WERI-Rb-1 (cell line): ENCODE measurements at regions not wholly inside any gene's neighbourhood (a gene's known extent, or its start where the extent isn't known, plus 50 kb on each side); places are given as distances from the start of the nearest gene placed in this dataset.

Experiments
- DNase-seq: peaks from one replicate; pipeline ENCODE4 v3.0.0-alpha.2; 2020
- H3K27ac ChIP-seq: fragments of 250-450 bp; sonication (Bioruptor Pico); 2 replicates; pipeline ENCODE4 v1.5.1; 2020; ENCODE audit warnings: mild to moderate bottlenecking, moderate library complexity
- H3K27me3 ChIP-seq: fragments of 250-450 bp; sonication (Bioruptor Pico); 2 replicates; pipeline ENCODE4 v1.5.1; 2021; ENCODE audit warnings: mild to moderate bottlenecking, low read depth, moderate library complexity; ENCODE audit not compliant: insufficient read depth, severe bottlenecking
- H3K36me3 ChIP-seq: fragments of 250-450 bp; sonication (Bioruptor Pico); 2 replicates; pipeline ENCODE4 v1.5.1; 2020; ENCODE audit warnings: mild to moderate bottlenecking, moderate library complexity
- H3K4me3 ChIP-seq: 2 replicates; pipeline ENCODE4 v1.5.1; 2011; ENCODE audit warnings: low read depth, mild to moderate bottlenecking, control low read depth, low read length
- H3K9me3 ChIP-seq: fragments of 250-450 bp; sonication (Bioruptor Pico); 2 replicates; pipeline ENCODE4 v1.5.1; 2021; ENCODE audit warnings: mild to moderate bottlenecking, moderate library complexity; ENCODE audit not compliant: severe bottlenecking
- TF ChIP-seq, protein P1 (sequence below): IDR thresholded peaks from 2 replicates; pipeline ENCODE4 v1.5.1; 2011; ENCODE audit warnings: low read depth, mild to moderate bottlenecking, control low read depth, inconsistent platforms, low read length

DNA sequence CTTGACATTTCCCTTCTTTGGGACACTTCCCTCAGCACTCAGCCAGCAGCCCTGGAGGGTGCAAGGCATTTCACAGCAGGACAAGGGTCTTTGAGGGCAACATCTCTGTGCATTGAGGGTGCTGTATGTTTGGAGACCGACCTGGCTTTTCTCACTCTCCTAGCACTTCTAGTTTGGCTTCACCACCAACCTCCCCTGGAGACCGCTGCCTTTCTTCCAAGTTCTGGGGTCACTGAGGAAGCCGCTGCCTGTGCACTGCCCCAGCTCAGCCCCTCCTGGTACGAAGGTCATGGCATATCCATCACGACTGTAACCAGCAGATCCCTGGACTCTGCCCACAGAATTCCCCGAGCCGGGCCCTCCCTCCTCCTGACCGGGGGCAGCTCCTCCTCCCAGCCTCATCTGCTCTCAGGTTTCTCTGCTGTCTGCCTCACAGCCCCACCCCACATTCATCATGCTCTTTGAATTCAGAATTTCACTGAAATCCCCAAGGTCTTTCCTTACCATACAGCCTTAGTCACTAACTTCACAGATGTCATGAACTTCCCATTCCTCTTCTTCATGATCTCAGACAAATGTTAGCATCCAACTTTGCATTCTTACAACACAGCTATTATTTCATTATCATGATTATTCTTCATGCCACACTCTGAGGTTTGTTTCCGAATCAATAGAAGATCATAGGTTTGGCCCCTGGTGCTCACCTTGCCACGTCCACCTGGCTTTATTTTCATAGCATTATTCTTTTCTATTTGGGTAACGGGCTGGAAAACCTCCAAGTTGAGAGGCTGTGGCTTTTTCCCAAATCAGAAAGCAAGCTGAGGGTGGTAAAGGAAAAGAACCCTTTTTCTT, 113.0 kb upstream of the COPS8 start:
- Histone ChIP-seq H3K36me3 (no peaks in the 10 kb centered on the region), H3K27ac (no peak overlapping the region), H3K9me3 (no peaks in the 10 kb centered on the region), H3K27me3 (no peaks in the 10 kb centered on the region), H3K4me3 (no peak overlapping the region)
- TF ChIP-seq, protein P1, sequence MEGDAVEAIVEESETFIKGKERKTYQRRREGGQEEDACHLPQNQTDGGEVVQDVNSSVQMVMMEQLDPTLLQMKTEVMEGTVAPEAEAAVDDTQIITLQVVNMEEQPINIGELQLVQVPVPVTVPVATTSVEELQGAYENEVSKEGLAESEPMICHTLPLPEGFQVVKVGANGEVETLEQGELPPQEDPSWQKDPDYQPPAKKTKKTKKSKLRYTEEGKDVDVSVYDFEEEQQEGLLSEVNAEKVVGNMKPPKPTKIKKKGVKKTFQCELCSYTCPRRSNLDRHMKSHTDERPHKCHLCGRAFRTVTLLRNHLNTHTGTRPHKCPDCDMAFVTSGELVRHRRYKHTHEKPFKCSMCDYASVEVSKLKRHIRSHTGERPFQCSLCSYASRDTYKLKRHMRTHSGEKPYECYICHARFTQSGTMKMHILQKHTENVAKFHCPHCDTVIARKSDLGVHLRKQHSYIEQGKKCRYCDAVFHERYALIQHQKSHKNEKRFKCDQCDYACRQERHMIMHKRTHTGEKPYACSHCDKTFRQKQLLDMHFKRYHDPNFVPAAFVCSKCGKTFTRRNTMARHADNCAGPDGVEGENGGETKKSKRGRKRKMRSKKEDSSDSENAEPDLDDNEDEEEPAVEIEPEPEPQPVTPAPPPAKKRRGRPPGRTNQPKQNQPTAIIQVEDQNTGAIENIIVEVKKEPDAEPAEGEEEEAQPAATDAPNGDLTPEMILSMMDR, result no peak
- DNase-seq, result no peak

- H3K9me3 ChIP-seq, result no peaks in the 10 kb centered on the region
- H3K27ac ChIP-seq, result no peak overlapping the region
- H3K36me3 ChIP-seq, result no peaks in the 10 kb centered on the region
- TF ChIP-seq, protein P1, result no peak
- no peak overlapping the region for H3K4me3 ChIP-seq
- no peak for DNase-seq
- no peaks in the 10 kb centered on the region for H3K27me3 ChIP-seq
Measured at GRCh38 chr2:236973343-236973980, 112.2 kb upstream of the COPS8 start.

- H3K36me3 ChIP-seq, result no peaks in the 10 kb centered on the region
- DNase-seq, result no peak
- no peak overlapping the region for H3K4me3 ChIP-seq
- no peaks in the 10 kb centered on the region for H3K27me3 ChIP-seq
- TF ChIP-seq, protein P1, result no peak
- no peak overlapping the region for H3K27ac ChIP-seq
- no peaks in the 10 kb centered on the region for H3K9me3 ChIP-seq
Measured at GRCh38 chr2:236974148-236974547, 111.5 kb upstream of the COPS8 start.

DNA sequence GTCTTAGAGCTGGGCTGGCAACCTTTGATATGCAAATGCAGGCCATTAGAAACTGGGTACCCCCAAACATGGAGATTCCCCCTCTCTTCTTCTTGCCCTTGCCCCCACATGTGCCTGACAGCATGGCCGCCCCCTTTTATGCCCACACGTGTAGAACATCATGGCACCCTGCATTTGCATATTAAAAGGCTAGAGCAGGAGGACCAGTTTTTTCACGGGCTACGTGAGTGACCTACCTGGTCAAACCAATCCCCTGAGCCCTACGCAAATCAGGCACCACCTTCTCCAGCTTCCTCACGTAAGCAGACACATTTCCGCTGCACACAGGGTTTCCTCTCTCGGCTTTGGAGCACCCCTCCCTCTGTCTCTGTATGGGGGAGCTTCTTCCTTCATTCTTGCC, 110.9 kb upstream of the COPS8 start:
- no peaks in the 10 kb centered on the region for H3K9me3 ChIP-seq
- H3K27me3 ChIP-seq, result no peaks in the 10 kb centered on the region
- TF ChIP-seq, protein P1, result no peak
- H3K36me3 ChIP-seq, result no peaks in the 10 kb centered on the region
- no peak overlapping the region for H3K4me3 ChIP-seq
- no peak overlapping the region for H3K27ac ChIP-seq
- no peak for DNase-seq

DNA sequence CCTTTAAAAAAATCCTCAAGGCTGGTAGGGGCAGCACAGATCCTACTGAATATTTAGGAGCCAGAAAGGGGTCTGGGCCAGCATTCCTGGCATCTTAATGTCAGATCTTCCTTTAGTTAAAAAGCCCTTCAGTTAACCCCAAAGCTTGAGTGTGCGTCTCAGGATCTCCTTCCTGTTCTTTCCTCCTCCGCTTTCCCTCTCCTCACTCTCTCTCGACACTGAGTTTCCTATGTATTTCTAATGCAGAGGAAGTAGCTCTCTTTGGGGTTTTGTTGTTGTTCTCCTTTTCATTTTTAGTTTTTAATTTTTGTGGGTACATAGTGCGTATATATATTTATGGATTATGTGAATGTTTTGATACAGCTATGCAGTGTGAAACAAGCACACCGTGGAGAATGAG, 109.9 kb upstream of the COPS8 start:
- Histone ChIP-seq H3K9me3 (no peaks in the 10 kb centered on the region), H3K27ac (no peak overlapping the region), H3K4me3 (no peak overlapping the region), H3K36me3 (no peaks in the 10 kb centered on the region), H3K27me3 (no peaks in the 10 kb centered on the region)
- no peak for DNase-seq
- TF ChIP-seq, protein P1, result no peak
